Keratinocyte (primary cell): ENCODE measurements at regions not wholly inside any gene's neighbourhood (a gene's known extent, or its start where the extent isn't known, plus 50 kb on each side); places are given as distances from the start of the nearest gene placed in this dataset.

Experiments used
- DNase-seq: peaks from one replicate; pipeline ENCODE4 v3.0.0-alpha.2; 2011; ENCODE audit warnings: low read depth, missing footprints, low spot score
- FAIRE-seq: peaks from 2 replicates; lab custom pipeline; 2011; peaks lifted over from hg19 to GRCh38; lab: Jason Lieb, UNC
- H2AFZ ChIP-seq: 2 replicates; pipeline ENCODE4 v1.6.0; 2012; ENCODE audit warnings: low read length, control low read depth, inconsistent platforms; ENCODE audit not compliant: control insufficient read depth
- H3K27ac ChIP-seq: 2 replicates; pipeline ENCODE4 v1.5.1; 2011; ENCODE audit warnings: low read length; ENCODE audit not compliant: control insufficient read depth, insufficient read depth
- H3K27me3 ChIP-seq: 3 replicates; pipeline ENCODE4 v1.6.0; 2011; ENCODE audit warnings: low read length; ENCODE audit not compliant: control insufficient read depth, insufficient read depth; ENCODE audit errors: extremely low read depth
- H3K36me3 ChIP-seq, 2 experiments: 2 replicates in 1 of 2; 3 replicates in 1 of 2; pipeline ENCODE4 v1.5.1; 2011; ENCODE audit warnings: low read length in 2 of 2, mild to moderate bottlenecking in 1 of 2; ENCODE audit not compliant: control insufficient read depth in 2 of 2, insufficient read depth in 2 of 2; ENCODE audit errors: extremely low read depth in 1 of 2
- H3K4me1 ChIP-seq: 3 replicates; pipeline ENCODE4 v1.5.1; 2011; ENCODE audit warnings: low read length; ENCODE audit not compliant: control insufficient read depth, insufficient read depth; ENCODE audit errors: extremely low read depth
- H3K4me2 ChIP-seq: 3 replicates; pipeline ENCODE4 v1.6.0; 2011; ENCODE audit warnings: low read depth, low read length; ENCODE audit not compliant: control insufficient read depth, insufficient read depth; ENCODE audit errors: extremely low read depth
- H3K4me3 ChIP-seq, 3 experiments: fragments of 200-600 bp in 1 of 3; sonication (generic) in 1 of 3; 2 replicates in 2 of 3; 3 replicates in 1 of 3; pipeline ENCODE4 v1.5.1; 2011 to 2016; ENCODE audit warnings: low read length in 3 of 3, mild to moderate bottlenecking in 3 of 3, control low read depth in 2 of 3, inconsistent platforms in 1 of 3, low read depth in 1 of 3, mixed read lengths in 1 of 3, mixed run types in 1 of 3, moderate library complexity in 1 of 3; ENCODE audit not compliant: control insufficient read depth in 2 of 3, insufficient read depth in 2 of 3; ENCODE audit errors: extremely low read depth in 1 of 3
- H3K79me2 ChIP-seq: 2 replicates; pipeline ENCODE4 v1.6.0; 2012; ENCODE audit warnings: low read length; ENCODE audit not compliant: control insufficient read depth, insufficient read depth
- H3K9ac ChIP-seq: 3 replicates; pipeline ENCODE4 v1.6.0; 2011; ENCODE audit warnings: low read length; ENCODE audit not compliant: control insufficient read depth, insufficient read depth; ENCODE audit errors: extremely low read depth
- H3K9me1 ChIP-seq: 3 replicates; pipeline ENCODE4 v1.6.0; 2011; ENCODE audit warnings: low read length; ENCODE audit not compliant: control insufficient read depth, insufficient read depth; ENCODE audit errors: extremely low read depth
- H3K9me3 ChIP-seq: 2 replicates; pipeline ENCODE4 v1.5.1; 2012; ENCODE audit warnings: low read depth, low read length; ENCODE audit not compliant: control insufficient read depth
- H4K20me1 ChIP-seq: 3 replicates; pipeline ENCODE4 v1.6.0; 2011; ENCODE audit warnings: low read length; ENCODE audit not compliant: control insufficient read depth, insufficient read depth; ENCODE audit errors: extremely low read depth
- EZH2 ChIP-seq: IDR thresholded peaks from one replicate; pipeline ENCODE4 v1.6.1; 2012; ENCODE audit warnings: inconsistent platforms, mild to moderate bottlenecking, low read length, moderate library complexity
- dilution Hi-C: fragments of 300-500 bp; cut with MboI; formaldehyde crosslinking; loops from one replicate; pipeline ENCODE4 v1.7.0; 2020; ENCODE audit warnings: low sequenced_read_pairs; ENCODE audit not compliant: extremely low pct_ligation_motif_present
- TF ChIP-seq, protein P1 (sequence below), 3 experiments: IDR thresholded peaks in 1 of 3; conservative IDR thresholded peaks in 1 of 3; optimal IDR thresholded peaks in 1 of 3; 2 replicates in 2 of 3; 3 replicates in 1 of 3; pipeline versions ENCODE3 to v1.5.1; 2011; ENCODE audit warnings: low read length in 3 of 3, mild to moderate bottlenecking in 3 of 3, moderate library complexity in 2 of 3, control low read depth in 1 of 3, inconsistent platforms in 1 of 3; ENCODE audit not compliant: insufficient read depth in 2 of 3; ENCODE audit errors: extremely low read depth in 1 of 3

DNA sequence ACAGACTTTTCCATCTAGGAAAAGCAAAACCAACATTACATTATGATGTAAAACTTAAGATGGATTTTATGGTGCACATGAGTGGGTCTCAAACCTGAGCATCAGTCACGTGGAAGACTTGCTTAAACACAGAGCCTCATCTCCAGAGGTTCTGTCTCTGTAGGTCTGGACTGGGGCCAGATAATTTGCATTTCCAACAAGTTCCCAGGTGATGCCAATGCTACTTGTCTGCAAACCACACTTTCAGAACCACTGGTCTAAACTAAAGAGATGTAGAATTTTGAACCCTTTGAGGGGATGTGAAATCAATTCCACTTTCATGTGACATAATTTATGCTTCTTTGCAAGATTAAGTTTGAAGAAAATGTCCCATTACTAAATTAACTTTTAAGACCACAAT, 522.8 kb downstream of the MBD2 start:
- TF ChIP-seq, protein P1, sequence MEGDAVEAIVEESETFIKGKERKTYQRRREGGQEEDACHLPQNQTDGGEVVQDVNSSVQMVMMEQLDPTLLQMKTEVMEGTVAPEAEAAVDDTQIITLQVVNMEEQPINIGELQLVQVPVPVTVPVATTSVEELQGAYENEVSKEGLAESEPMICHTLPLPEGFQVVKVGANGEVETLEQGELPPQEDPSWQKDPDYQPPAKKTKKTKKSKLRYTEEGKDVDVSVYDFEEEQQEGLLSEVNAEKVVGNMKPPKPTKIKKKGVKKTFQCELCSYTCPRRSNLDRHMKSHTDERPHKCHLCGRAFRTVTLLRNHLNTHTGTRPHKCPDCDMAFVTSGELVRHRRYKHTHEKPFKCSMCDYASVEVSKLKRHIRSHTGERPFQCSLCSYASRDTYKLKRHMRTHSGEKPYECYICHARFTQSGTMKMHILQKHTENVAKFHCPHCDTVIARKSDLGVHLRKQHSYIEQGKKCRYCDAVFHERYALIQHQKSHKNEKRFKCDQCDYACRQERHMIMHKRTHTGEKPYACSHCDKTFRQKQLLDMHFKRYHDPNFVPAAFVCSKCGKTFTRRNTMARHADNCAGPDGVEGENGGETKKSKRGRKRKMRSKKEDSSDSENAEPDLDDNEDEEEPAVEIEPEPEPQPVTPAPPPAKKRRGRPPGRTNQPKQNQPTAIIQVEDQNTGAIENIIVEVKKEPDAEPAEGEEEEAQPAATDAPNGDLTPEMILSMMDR (optimal IDR thresholded peaks at IDR 0.05 in 1 of 3, IDR thresholded peaks at IDR 0.05 in 1 of 3, conservative IDR thresholded peaks at IDR 0.05 in 1 of 3; ENCODE audit: extremely low read depth in 1 of 3, insufficient read depth in 2 of 3, low read length in 3 of 3), result no peak
- no peak for TF ChIP-seq EZH2
- Histone ChIP-seq H3K9ac (no peak overlapping the region), H3K4me1 (no peaks in the 10 kb centered on the region), H3K27me3 (no peaks in the 10 kb centered on the region), H3K4me3 (no peak overlapping the region), H4K20me1 (no peaks in the 10 kb centered on the region), H3K36me3 (no peaks in the 10 kb centered on the region), H2AFZ (no peak overlapping the region), H3K27ac (no peak overlapping the region), H3K79me2 (no peaks in the 10 kb centered on the region), H3K9me1 (no peaks in the 10 kb centered on the region), H3K9me3 (no peaks in the 10 kb centered on the region), H3K4me2 (no peak overlapping the region)
- dilution Hi-C loops, result no loop called here
- DNase-seq (no peak), FAIRE-seq (no peak)

GRCh38 chr18:53698907-53699306, 525.6 kb downstream of the MBD2 start:
- no peak overlapping the region for H3K27ac ChIP-seq
- FAIRE-seq (no peak), DNase-seq (no peak)
- H2AFZ ChIP-seq, result no peak overlapping the region
- no peaks in the 10 kb centered on the region for H3K9me3 ChIP-seq
- no peaks in the 10 kb centered on the region for H3K79me2 ChIP-seq
- no peak overlapping the region for H3K4me3 ChIP-seq
- TF ChIP-seq, protein P1 (optimal IDR thresholded peaks at IDR 0.05 in 1 of 3, IDR thresholded peaks at IDR 0.05 in 1 of 3, conservative IDR thresholded peaks at IDR 0.05 in 1 of 3; ENCODE audit: extremely low read depth in 1 of 3, insufficient read depth in 2 of 3, low read length in 3 of 3), result peak; percentile 31 to 75 (median 64)
- TF ChIP-seq EZH2, result no peak
- H3K4me1 ChIP-seq, result no peaks in the 10 kb centered on the region
- dilution Hi-C loops, result no loop called here
- no peaks in the 10 kb centered on the region for H3K9me1 ChIP-seq
- H3K36me3 ChIP-seq, result no peaks in the 10 kb centered on the region
- no peaks in the 10 kb centered on the region for H3K27me3 ChIP-seq
- H4K20me1 ChIP-seq, result no peaks in the 10 kb centered on the region
- no peak overlapping the region for H3K9ac ChIP-seq
- no peak overlapping the region for H3K4me2 ChIP-seq
